ENCODE measurements at regions not wholly inside any gene's neighbourhood (a gene's known extent, or its start where the extent isn't known, plus 50 kb on each side); places are given as distances from the start of the nearest gene placed in this dataset.

DNA sequence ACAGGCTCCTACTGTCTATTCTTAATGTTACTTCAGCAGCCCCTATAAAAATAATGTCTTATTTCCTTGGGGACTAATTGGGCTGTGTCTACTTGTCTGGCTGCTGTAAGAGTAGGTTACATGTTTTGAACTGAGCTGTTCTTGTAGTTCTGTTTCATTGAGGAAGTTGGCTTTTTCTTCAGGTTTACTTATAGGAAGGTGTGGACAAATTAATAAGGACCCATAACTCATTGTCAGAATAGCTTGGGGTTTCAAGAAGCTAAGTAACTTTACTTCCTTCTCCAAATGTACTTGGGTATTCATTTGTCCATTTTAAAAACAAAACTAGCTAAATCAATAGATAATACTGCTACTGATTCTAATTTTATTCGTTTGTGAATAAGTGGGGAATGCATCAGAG, 487.2 kb downstream of the FAT4 start:
- H3K4me3 ChIP-seq (ENCODE audit: low read depth, poor library complexity, severe bottlenecking): no peak overlapping the region
- DNase-seq (ENCODE audit: low spot score in 2 of 2): no peak
- intact Hi-C loops (cut with DNase I; ENCODE audit: low total_unique reads): loop anchor here (10.0 kb wide), 1 partner anchor 1237 kb away; no protein-coding TSS in a partner anchor
- WGBS, 2 donors: 73 to 80% methylated on average over 1 of the region's 1 CpG
- TF ChIP-seq, protein P1, sequence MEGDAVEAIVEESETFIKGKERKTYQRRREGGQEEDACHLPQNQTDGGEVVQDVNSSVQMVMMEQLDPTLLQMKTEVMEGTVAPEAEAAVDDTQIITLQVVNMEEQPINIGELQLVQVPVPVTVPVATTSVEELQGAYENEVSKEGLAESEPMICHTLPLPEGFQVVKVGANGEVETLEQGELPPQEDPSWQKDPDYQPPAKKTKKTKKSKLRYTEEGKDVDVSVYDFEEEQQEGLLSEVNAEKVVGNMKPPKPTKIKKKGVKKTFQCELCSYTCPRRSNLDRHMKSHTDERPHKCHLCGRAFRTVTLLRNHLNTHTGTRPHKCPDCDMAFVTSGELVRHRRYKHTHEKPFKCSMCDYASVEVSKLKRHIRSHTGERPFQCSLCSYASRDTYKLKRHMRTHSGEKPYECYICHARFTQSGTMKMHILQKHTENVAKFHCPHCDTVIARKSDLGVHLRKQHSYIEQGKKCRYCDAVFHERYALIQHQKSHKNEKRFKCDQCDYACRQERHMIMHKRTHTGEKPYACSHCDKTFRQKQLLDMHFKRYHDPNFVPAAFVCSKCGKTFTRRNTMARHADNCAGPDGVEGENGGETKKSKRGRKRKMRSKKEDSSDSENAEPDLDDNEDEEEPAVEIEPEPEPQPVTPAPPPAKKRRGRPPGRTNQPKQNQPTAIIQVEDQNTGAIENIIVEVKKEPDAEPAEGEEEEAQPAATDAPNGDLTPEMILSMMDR (IDR thresholded peaks at IDR 0.05): no peak
- TF ChIP-seq POLR2A (IDR thresholded peaks at IDR 0.05): no peak

DNA sequence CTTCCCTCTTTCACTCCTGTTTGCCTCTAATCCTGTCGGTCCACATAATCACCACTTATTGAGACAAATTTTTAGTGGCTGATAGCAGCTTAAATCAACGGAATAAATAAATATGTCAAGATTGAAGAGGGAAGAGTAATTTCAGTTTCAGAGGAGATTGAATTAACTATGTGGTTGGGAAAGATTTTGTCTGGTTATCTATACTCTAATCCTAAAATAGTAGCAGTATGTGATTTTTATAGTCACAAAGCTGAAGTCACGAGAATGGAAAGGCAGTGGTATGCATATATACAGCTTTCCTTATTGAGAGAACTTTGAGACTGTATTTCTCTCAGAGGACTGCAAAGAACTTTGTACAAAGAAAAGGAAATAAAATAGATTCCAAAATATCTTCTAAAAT, 493.3 kb downstream of the FAT4 start:
- intact Hi-C loops (cut with DNase I; ENCODE audit: low total_unique reads): loop anchor here (10.0 kb wide), 1 partner anchor 1243 kb away; no protein-coding TSS in a partner anchor
- 73 to 74% methylated on average over 3 of the region's 3 CpGs for WGBS, 2 donors
- DNase-seq (ENCODE audit: low spot score in 2 of 2): no peak

DNA sequence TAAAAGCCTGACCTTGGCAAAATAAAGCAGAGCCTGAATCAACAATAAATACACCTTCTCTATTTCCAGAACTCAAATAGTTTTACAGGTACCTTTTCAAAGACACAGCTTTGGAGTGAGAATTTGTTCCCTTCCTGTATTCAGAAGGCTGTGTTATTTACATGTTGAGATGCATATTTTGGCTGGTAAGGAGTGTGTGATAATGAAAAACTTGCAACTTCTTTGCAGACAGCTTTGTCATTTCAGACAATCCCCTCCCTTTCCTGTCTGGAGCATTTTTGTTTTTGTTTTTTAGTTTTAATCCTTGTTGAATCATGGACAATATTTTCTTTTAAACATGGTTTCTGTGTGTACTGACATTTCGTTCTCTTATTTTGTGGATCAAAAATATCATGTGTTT, 493.8 kb downstream of the FAT4 start:
- 56 to 71% methylated on average over 1 of the region's 1 CpG for WGBS, 2 donors
- no peak overlapping the region for H3K4me3 ChIP-seq (ENCODE audit: low read depth, poor library complexity, severe bottlenecking)
- TF ChIP-seq POLR2A (IDR thresholded peaks at IDR 0.05): no peak
- TF ChIP-seq, protein P1 (IDR thresholded peaks at IDR 0.05): no peak
- intact Hi-C loops (cut with DNase I; ENCODE audit: low total_unique reads): loop anchor here (10.0 kb wide), 1 partner anchor 1244 kb away; no protein-coding TSS in a partner anchor
- DNase-seq (ENCODE audit: low spot score in 2 of 2): no peak

More for the DNA sequence above, 493.3 kb downstream of the FAT4 start:
- TF ChIP-seq POLR2A (IDR thresholded peaks at IDR 0.05): no peak
- TF ChIP-seq, protein P1 (IDR thresholded peaks at IDR 0.05): no peak
- no peak overlapping the region for H3K4me3 ChIP-seq (ENCODE audit: low read depth, poor library complexity, severe bottlenecking)

DNA sequence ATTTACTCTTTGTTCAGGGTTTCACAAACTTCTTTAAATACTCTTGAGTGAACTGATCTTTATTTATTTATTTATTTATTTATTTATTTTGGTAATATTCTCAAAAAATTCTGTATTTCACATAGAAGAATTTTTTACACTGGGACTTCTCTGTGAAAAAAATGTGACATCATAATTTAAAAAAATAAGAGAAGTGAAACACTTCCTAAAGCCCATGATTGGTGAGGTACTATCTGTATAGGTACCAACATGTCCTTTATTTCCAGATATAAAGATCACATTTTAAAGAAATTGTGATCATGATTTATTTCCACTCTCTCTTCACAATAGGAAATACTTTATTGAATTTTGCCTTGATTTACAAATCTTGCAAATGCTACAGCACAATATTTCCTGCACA, 497.1 kb downstream of the FAT4 start:
- intact Hi-C loops (cut with DNase I; ENCODE audit: low total_unique reads): no loop called here
- no peak overlapping the region for H3K4me3 ChIP-seq (ENCODE audit: low read depth, poor library complexity, severe bottlenecking)
- TF ChIP-seq, protein P1 (IDR thresholded peaks at IDR 0.05): no peak
- TF ChIP-seq POLR2A (IDR thresholded peaks at IDR 0.05): no peak
- no peak for DNase-seq (ENCODE audit: low spot score in 2 of 2)

DNA sequence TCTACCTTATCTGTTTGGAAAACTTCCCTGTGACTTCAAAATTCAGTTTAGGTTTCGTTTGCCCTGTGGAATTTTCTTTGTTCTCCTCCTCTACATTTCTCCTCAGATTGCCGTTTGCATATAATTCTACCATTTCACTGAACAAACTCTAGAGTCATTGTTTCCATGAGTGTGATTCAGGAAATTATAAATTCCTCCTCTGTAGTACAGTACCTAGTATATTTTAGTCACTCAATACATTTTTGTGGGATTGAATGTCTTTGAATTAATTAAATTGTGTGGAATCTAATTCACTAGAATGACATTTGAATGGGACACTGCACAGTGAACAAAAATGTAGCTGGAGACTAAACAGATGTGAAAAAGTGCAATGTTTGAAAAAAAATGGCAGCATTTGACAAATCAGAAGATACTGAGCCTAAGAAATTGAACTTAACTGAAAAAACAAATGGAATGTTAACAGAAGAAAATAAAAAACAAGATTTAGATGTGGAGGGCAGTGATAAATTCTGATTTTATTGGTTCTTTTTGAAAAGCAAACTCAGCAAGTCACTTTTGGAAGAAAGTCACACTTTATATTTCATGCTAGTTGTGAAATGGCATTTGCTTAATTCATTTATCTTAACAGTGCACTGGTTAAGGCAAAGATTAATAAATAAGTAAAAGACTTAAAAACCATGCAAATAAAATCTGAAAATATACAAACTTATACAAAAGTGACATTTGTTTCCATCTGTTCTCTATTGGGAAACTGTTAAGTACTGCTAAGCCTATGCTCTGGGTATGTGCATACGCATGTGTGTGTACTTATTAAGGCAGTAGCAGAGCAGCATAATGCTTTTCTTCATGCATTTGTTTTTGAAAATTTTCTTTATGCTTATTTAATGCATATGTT, 512.3 kb downstream of the FAT4 start:
- TF ChIP-seq, protein P1 (IDR thresholded peaks at IDR 0.05): no peak
- no peak for TF ChIP-seq POLR2A (IDR thresholded peaks at IDR 0.05)
- intact Hi-C loops (cut with DNase I; ENCODE audit: low total_unique reads): no loop called here
- WGBS, 2 donors: 48 to 66% methylated on average over 3 of the region's 3 CpGs
- DNase-seq (ENCODE audit: low spot score in 2 of 2): no peak
- no peak overlapping the region for H3K4me3 ChIP-seq (ENCODE audit: low read depth, poor library complexity, severe bottlenecking)

Measured in lower leg skin (tissue), 4 donors.